AG09309 (cell line): ENCODE measurements at regions not wholly inside any gene's neighbourhood (a gene's known extent, or its start where the extent isn't known, plus 50 kb on each side); places are given as distances from the start of the nearest gene placed in this dataset.

Experiments
- DNase-seq: peaks from one replicate; pipeline ENCODE4 v3.0.0-alpha.2; 2010; ENCODE audit warnings: low read depth
- H3K4me3 ChIP-seq: 2 replicates; pipeline ENCODE4 v1.5.1; 2011; ENCODE audit warnings: mild to moderate bottlenecking, low read depth, low read length, moderate library complexity; ENCODE audit not compliant: control insufficient read depth
- TF ChIP-seq, protein P1 (sequence below): IDR thresholded peaks from 2 replicates; pipeline ENCODE4 v1.5.1; 2011; ENCODE audit warnings: mild to moderate bottlenecking, low read depth, low read length, inconsistent platforms; ENCODE audit not compliant: insufficient read depth, control insufficient read depth; ENCODE audit errors: missing control alignments

DNA sequence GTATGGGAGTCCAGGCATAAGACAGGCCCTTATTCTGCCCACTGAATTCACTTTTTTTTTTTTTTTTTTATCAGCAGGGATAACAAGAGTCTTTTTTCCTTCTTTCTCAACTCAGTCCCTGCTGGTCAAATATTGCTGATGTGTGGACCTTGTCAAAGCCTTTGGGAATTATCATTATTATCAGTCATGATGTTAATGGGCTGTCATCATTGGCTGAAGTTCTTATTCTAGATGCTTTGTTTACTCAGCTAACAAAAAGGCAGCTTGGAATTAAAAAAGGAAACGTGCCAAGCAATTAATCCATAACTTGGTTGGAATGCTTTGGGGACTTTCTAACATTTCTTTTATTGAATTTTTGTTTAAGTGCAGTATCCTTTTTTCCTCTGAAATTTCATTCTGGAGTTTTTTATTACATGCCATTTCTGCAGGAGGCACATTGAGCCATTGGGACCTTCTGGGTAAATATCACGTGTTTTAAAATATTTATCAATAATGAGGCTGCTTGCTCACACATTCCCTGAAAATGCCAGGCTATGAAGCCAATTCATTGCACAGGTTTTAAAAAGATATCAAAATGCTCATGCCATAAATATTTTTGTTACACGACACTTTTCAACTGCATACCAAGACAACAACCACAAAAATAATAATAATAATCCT lies 246.3 kb downstream of the TXNL1 start:
- H3K4me3 ChIP-seq, result no peak overlapping the region
- DNase-seq, result no peak

DNA sequence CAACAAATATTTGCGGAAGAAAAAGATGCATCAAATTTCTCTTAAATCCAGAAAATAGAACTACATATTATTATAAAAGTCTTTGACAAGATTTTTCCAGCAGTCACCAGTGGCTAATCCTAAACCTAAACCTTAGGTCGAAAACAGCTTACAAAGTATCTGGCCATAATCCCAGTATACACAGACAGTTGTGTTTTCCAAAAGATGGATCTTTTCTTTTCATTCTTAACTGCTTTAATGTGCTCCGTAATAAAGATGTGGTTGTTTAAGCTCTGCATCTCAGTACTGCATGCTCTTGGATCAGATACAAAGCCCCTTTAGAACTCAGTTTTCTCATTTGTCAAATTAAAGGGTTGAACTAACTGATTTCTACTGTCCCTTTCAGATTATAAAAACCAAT lies 247.8 kb downstream of the TXNL1 start:
- TF ChIP-seq, protein P1, sequence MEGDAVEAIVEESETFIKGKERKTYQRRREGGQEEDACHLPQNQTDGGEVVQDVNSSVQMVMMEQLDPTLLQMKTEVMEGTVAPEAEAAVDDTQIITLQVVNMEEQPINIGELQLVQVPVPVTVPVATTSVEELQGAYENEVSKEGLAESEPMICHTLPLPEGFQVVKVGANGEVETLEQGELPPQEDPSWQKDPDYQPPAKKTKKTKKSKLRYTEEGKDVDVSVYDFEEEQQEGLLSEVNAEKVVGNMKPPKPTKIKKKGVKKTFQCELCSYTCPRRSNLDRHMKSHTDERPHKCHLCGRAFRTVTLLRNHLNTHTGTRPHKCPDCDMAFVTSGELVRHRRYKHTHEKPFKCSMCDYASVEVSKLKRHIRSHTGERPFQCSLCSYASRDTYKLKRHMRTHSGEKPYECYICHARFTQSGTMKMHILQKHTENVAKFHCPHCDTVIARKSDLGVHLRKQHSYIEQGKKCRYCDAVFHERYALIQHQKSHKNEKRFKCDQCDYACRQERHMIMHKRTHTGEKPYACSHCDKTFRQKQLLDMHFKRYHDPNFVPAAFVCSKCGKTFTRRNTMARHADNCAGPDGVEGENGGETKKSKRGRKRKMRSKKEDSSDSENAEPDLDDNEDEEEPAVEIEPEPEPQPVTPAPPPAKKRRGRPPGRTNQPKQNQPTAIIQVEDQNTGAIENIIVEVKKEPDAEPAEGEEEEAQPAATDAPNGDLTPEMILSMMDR, result no peak
- no peak overlapping the region for H3K4me3 ChIP-seq
- DNase-seq, result no peak

More for the DNA sequence above, 246.3 kb downstream of the TXNL1 start:
- TF ChIP-seq, protein P1, result no peak

DNA sequence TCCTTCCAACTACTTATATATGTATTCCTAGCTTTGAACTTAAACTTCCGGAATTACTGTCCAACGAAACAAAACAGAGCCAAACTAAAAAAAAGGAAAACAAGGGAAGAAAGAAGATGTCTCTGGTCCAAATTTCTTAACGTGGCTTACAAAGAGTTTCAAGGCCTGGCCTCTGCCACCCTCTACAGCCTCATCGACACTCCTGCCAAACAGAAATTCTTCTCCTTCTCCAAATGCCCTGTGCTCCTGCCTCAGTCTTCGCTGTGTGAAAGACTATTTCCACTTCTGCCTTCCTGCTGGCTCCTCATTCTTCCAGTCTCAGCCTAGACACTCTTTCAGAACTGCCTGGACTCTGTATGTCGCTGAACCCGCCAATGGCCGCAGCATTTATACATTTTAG lies 249.2 kb downstream of the TXNL1 start:
- H3K4me3 ChIP-seq, result no peak overlapping the region
- no peak for DNase-seq
- TF ChIP-seq, protein P1, result no peak

DNA sequence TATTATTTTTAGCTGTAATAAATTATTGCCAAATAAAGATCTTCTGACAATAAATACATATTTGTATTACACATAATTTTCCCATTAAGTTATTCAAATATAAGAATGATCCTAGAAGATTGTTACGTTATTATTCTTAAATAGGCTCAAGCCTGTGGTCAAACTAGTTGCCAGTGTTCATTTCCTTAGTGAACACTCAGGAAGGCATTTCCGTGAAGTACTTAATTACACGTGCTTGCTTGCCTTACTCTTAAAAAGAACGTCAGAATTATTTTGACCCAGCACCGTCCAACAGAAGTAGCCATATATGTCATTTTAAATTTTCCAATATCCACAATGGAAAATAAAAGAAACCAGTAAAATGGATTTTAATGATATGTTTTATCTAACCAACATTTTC lies 249.8 kb downstream of the TXNL1 start:
- TF ChIP-seq, protein P1, result no peak
- no peak for DNase-seq
- no peak overlapping the region for H3K4me3 ChIP-seq

DNA sequence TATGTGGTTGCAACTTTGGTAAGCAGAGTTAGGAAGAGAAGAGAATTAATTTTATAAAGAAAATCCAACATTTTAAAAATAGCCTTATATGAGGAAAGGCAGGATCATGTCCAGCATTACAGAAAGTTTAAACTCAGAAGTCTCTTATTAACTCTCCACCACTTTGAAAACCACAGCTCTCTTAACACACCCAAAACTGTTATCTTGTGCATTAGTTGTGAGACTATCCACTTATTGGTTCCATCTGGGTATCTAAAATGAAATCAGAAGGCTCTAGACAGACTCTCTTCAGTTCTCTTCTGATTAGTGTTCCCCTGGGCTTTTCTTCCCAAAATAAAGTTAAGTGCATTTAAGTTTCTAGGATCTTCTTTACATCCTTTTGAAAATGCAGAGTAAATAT lies 251.5 kb downstream of the TXNL1 start:
- H3K4me3 ChIP-seq, result no peak overlapping the region
- TF ChIP-seq, protein P1, result no peak
- no peak for DNase-seq

DNA sequence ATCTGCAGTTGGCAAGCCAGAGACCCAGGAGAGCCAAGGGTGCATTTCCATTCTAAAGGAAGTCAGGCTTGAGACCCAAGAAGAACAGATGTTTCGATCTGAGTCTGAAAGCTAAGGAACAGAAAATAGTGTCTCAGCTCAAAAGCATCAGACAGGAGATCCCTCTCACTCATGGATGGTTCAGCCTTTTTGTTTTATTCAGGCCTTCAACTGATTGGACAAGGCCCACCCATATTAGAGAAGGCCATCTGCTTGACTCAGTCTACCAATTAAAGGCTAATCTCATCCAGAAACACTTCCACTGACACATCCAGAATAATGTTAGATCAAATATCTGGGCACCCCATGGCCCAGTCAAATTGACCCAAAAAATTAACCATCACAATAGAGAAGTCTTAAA lies 255.0 kb downstream of the TXNL1 start:
- no peak overlapping the region for H3K4me3 ChIP-seq
- DNase-seq, result no peak
- TF ChIP-seq, protein P1, result no peak
